ENCODE measurements at regions not wholly inside any gene's neighbourhood (a gene's known extent, or its start where the extent isn't known, plus 50 kb on each side); places are given as distances from the start of the nearest gene placed in this dataset.
A peak's percentile ranks its signal among the peaks of the same experiment; 100 is the strongest.

DNA sequence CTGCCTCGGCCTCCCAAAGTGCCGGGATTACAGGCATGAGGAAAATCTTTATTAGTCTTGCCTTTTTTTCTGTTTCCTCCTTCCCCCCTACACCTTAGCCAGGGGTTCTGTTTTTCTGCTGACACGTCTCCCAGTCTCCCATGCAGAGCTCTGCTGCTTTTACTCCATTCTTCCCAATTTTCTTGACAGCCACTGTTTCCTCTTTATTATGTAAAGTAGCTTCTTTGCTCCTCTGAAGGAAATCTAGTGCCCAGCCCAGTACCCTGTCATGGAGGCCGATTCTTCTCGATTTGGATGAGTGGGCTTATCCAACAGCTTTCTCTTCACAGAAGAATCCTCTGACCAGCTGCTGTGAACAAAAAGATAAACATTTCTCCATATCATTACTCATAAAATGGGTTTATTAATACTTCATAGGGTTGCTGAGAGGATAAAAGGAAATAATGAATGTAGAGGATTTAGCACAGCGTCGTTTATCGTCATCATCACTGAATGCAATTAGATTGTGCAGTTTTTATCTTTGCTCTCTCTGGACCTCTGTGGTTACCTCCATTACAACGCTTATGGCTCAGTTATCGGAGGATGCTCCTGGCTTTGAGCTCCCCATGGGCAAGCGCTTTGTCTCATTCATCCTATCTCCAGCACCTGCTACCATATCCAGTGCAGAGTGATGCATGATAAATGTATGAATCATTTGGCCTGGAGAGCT lies 375.6 kb upstream of the C11orf87 start:
- no peak for DNase-seq

DNA sequence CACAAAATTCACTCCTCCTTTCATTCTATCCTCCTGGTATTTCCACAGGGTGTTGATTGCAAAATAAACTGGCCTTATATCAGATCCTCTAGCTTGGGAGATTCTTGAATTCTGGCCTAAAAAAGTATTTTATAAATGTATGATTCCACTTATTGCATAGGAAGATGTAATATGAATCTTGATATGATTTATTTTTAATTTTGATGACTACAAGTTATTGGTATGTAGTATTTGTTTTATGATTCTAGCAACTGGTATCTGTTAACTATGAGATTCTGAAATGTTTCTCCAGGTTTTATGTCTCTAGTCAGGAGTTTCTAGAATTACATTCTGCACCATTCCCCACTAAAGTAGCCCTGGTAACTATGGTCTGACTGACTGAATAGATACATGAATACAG lies 373.9 kb upstream of the C11orf87 start:
- DNase-seq = no peak

DNA sequence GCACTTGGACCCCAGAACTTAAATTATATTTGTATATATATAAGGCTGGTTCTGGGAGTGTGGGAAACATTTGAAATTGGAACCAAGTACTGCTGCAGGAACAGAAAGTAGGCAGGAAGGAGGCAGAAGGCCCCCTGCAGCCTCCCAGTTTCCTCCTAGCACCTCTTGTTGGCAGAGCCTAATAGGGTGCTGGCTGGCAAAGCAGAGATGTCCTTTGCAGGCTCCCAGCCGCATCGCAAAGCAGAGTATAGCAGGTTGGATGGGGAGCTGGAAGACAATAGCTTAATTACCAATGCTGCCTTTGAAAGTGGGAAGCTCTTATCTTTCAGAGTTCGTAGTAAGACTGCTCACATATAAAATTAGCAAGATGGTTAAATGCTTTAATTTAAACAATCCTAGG lies 370.8 kb upstream of the C11orf87 start:
- DNase-seq = no peak

DNA sequence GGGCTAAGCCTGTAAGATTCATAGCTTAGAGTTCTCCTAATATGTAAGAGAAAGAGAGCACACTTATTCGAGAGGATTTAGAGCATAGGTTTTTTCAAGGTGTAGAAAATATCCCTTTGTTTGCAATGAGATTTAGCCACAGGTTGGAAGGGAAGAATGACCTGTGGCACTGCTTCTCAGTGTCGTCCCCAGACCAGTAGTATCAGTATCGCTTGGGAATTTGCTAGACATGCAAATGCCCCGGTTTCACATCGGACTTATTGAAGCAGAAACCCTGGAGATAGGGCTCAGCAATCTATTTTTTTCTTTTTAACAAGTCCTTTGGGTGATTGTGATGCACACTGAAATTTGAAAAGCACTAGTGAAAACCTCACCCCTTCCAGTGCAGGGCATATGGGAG lies 362.6 kb upstream of the C11orf87 start:
- DNase-seq = no peak

DNA sequence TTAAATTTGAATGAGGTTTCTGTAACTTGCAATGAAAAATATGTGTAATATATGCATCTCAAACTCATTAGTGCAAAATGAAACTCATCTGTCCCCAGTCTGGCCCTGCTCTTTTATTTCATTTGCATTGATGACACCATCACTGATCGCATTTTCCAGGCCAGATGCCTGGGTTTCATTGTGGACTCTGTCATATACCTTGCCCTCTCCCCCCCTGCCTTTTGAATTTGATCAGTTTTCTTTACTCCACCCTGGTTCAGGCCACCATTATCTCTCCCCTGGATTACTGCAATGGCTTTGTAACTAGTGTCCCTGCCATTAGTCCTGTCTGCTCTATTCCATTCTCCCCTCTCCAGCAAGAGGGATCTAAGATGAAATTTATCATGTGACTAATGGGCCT lies 360.6 kb upstream of the C11orf87 start:
- DNase-seq = no peak

DNA sequence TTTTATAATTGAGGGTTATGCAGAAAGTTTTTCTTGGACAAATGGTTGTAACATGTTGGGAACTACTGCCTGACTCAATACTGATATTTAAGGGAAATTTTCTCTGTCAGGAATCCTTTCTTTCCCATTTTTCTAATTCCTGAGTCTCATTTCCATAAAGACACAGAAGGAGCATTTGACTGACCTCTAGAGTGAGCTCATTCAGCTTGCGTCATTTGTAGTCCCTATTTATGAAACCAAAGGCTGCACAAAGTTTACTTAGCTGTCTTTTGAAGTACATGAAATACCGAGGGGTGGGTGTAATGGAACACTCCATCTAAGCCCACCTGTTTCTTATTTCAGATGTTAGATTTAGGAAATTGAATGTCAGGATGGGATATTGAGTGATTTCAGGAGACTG lies 359.5 kb upstream of the C11orf87 start:
- no peak for DNase-seq

DNA sequence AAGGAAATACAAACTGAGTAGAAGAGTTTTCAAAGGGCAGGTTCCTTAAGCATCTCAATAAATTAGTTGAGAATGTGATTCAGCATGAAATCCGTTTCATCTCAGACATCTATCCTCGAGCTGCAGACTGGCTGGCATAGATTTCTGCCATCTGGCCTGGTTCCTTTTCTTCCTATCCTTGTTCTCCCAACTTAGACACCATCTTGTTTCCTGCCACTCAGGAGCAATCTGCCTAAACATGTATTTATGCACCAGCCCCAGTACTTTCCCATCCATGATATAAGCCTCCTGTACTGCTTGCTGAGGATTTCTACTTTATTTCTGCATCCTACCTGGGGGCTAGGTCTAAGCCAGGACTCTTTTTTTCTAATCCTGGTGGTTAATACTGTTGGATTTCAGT lies 359.1 kb upstream of the C11orf87 start:
- DNase-seq = no peak

DNA sequence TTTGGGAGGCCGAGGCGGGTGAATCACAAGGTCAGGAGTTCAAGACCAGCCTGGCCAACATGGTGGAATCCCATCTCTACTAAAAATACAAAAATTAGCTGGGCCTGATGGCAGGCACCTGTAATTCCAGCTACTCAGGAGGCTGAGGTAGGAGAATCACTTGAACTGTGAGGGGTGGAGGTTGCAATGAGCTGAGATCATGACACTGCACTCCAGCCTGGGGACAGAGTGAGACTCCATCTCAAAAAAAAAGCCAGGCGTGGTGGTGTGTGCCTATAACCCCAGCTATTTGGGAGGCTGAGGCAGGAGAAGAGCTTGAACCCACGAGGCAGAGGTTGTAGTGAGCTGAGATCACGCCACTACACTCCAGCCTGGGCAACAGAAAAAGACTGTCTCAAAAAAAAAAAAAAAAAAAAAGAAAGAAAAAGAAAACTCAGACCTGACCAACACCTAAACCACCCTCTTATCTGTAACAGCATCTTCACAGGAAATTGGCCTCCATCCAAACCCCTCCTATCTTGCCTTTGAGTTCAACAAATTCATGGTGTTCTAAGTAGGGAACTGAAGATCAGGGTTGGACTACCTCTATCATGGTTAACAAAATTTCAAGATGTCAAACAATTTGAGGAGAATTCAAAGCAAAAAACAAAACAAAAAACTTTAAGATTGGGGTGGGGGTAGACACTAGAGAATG lies 357.2 kb upstream of the C11orf87 start:
- DNase-seq = peak; percentile 5

DNA sequence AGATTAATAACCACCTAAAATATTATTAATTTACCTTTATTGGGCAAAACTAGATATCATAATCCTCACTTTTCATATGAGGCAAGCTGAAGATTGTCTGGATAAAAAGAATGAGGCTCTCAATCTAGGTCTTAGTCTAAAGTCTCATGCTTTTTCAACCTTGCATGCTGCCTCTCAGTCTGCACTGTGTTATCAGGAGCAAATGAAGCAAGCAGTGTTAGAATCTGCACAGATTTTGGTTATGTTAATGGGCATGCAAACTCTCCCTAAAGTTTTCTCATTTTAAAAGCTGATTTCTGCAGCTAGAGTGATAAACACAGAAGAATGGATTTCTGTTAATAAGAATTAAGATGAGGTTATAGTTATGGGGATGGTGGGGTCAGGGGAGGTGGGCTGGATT lies 350.7 kb upstream of the C11orf87 start:
- DNase-seq = no peak

DNA sequence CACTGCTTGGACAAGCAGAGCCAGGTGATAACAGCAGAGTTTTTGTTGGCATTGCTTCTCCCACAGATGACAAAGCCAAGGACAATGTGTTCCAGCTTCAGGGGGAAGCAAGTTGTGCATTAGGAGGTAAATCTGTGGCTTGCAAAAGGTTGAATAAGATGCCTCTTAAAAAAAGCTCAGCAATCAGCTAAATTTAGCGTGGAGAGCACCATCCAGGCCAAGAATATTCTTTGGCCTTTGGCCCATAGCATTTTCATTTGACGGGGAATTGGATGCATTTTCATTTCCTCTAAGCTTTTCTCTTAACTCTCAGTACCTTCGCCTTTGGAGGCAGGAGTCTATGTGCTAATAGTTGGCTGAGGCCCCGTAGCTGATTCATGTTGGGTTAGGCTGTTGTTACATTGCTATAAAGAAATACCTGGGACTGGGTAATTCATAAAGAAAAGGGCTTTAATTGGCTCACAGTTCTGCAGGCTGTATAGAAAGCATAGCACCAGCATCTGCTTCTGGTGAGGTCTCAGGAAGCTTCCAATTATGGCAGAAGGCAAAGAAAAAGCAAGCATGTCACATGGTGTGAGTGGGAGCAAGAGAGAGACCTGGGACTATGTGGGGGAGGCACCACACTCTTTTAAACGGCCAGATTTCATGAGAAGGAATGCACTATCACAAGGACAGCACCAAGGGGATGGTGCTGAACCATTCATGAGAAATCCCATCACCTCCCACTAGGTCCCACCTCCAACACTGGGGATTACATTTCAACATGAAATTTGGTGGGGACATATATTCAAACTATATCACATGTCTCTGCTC lies 350.1 kb upstream of the C11orf87 start:
- DNase-seq = no peak

DNA sequence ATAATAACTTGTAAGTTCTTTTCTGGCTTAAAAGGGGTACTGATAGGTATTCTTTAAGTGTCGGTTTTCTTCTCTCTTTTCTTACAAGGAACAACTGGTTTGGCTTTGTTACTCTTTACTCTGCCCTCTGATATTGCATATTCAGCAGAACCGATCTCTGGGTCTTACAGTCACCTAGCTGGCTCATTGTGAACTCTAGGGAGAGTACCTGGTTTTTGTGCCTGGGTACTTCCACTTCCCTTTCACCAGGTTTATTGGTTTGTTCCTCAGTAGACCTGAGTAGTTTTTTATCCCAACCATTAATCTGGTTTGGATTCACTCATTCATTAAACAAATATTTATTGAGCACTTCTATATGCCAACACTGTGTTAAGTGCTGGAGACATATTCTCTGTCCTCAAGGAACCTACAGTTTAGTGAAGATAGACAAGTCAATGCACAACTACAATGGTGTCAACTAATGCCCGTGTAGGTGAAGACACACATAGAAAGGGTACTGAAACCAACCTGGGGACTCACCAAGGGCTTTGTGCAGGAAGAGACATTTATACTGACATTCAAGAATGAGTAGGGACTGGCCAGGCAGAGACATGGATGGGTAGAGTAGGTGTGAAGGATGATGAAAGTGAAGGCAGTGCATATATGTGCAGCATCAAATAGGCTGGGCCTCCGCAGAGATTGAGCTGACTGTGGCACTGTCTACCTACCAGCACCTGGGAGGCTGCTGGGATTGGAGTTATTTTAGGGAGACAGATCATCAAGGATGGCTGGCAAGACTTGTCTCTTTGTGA lies 348.8 kb upstream of the C11orf87 start:
- DNase-seq = no peak

DNA sequence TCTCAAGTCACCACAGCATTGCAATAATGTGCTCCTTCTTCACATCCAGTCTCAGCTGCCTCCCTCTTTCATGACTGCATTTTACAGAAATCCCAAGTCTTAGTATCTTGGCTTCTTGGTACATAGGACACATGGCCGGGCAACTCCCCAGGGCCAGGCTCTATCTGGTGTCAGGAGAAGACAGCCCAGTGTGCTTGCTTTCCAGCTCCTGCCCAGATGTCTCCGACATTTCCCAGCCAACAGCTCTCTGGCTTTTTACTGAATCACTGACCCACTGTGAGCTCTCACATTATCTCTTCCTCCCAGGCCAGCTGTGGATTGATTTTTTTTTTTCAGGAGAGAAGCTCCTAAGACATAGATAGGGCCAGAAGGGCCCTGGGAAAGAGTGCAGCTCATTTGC lies 346.0 kb upstream of the C11orf87 start:
- DNase-seq = no peak

DNA sequence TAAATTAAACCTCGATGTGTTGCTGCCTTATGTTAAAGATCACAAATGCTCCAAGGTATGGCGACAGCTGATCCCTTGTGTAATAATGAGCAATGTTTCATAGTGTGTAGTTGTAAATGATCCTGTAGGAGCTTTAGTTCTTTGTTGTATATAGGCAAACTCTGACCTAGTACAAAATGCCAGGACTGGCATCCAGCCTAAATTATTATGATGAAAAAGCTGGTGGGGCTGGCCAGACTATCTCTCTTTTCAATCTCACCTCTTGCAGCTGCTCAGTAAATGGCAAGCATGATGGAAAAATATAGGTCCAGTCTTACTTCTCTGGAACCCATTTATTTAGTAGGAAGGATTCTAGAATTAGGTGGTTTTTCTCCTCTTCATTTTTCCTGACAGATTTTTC lies 345.1 kb upstream of the C11orf87 start:
- DNase-seq = no peak

DNA sequence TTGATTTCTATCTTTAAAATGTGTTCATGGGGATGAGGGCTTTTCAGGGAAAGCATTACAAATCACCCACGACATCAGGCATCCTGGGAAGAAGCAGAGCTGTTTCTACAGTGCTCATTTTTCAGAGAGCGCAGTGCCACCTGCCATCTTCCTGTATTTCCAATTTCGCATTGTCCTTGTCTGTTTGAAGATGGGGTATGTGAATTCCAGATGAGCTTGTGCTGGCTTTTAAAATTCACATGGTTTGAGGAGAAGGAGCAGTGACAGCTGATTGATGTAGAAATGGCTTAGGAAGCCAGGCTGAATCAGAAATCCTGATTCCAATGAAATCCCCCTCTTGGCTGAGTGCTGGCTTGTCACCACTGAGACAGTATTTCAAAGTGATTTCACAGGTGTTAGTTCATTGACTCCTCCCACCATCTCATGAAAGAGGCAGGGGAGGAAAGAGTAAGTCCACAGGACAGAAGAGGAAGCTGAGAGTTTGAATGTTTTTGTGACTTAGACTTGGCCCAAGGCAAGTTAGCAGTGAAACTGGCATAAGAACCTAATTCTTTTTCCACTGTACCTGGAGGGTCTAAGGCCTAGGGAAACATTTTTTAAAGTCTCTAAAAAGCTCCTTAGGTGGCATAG lies 344.6 kb upstream of the C11orf87 start:
- no peak for DNase-seq

DNA sequence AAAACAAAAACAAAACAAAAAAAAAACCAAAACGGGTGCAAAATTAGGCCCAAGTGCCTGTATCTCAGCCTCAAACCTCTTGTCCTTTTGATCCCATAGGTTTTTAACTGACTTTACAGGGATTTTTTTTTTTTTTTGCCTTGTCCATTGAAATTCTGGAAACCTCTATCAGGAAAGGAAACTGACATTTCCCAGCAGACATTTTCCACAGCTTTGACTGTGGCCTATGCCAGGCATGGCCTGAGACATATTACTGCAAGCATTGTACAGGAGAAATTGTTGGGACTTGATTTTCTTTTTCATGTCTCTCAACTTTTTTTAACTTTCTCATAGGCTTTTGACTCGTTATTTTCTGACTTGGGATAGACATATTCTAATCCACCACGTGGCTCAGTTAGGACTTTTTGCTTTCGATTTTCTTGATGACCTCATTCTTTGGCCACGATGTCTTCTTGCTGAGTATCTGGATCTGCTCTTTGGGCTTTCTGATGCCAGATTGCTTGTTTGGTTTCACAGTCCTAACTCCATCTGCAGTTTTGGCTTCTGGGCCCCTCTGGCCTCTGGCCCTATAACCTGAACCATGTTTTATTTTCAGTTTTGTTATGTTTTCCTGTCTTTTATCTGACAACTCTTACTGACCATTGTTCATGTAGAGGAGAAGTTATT lies 336.1 kb upstream of the C11orf87 start:
- DNase-seq = no peak

DNA sequence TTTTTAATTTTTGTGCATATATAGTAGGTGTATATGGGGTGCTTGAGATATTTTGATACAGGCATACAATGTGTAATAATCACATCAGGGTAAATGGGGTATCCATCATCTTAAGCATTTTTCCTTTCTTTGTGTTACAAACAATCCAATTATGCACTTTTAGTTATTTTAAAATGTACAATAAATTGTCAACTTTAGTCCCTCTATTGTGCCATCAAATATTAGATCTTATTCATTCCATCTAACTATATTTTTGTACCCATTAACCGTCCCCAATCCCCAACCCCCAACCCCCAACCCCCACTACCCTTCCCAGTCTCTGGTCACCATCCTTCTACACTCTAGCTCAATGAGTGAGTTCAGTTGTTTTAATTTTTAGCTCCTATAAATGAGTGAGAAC lies 335.1 kb upstream of the C11orf87 start:
- no peak for DNase-seq

DNA sequence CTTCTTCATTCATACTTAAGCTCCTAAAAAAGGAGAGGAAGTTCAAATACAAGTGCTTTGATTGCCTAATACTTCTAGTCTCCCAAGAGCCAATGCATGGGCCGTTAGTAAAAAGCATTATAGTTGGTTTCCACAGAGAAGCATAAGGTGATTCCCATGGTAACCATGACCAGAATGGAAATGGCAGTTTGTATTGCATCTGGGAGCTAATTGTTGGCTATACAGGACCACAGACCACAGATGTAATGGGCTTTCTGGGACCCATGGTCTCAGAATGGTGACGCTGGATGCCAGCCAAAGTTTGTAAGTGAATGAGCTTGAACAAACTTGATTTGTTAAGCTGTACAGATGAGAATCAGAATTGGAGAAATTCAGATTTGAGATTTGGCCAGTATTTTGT lies 333.9 kb upstream of the C11orf87 start:
- no peak for DNase-seq

DNA sequence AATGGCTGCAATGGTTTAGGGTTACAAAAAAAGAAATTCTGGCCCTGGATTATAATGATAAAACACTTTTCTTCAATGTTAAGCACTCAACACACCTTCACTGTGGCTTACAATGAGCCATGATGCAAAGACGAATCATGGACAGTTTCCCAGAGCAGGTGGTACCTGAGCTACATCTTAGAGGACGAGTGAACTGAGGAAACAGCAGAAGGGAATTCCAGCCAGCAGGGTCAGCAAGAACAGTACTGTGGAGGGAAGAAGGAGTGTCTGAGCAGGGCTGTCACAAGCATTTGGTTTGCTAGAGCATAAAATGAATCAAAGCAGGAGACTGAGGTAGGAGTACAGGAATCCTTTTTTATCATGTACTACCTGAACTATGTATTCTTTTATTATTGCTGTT lies 332.8 kb upstream of the C11orf87 start:
- DNase-seq = no peak

DNA sequence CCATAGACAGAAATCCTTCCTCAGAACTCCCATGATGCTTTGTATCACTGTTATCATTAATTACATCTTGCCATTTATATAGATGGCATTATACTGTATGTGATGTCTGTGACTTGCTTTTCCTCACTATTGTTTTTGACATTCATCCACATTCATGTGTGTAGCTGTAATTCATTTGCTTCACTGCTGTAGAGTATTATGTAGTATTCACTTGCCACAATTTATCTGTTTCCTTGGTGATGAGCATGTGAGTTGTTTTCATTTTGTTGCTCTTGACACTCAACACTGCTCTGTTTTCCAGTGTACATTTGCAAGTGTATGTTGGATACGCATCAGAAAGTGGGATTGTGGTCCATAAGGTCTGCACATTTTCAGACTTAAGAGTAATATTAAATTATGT lies 328.6 kb upstream of the C11orf87 start:
- DNase-seq = no peak

DNA sequence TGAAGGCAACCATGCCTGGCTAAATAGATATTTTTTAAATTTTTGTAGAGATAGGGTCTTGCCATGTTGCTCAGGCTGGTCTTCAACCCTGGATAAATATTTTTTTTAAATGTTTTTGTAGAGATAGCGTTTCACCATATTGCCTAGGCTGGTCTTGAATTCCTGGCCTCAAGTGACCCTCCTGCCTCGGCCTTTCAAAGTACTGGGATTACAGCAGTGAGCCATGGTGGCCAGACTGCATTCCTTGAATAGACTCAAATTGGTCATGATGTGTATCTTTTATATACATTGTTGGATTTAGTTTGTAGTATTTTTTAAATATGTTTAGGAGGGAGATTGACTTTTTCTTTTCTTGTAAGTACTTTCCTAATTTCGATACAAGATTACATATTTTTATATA lies 325.7 kb upstream of the C11orf87 start:
- no peak for DNase-seq

DNA sequence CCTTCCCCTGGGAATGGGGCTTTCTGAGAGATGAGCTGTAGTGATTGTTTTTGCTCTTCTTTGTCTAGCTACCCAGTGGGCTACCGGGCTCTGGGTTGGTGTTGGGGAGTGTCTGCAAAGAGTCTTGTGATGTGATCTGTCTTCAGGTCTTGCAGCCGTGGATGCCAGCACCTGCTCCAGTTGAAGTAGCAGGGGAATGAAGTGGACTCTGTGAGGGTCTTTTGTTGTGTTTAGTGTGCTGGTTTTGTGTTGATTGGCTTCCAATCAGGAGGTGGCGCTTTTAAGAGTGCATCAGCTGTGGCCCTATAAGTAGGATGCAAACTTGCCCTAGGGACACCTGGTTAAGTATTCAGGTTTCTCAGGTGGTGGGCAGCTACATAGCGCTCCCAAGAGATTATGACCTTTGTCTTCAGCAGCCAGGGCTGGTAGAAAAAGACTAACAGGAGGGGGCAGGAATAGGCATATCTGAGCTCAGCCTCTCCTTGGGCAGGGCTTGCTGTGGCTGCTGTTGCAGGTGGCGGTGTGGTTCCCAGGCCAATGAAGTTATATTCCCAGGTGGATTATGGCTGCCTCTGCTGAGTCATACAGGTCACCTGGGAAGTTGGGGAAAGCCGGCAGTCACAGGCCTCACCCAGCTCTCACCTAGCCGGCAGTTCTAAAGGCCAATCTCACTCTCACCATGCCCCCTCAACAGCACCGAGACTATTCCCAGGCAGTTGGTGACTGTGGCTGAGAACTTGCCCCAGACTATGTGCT lies 315.7 kb upstream of the C11orf87 start:
- DNase-seq = no peak
